H1 (cell line): ENCODE measurements at regions not wholly inside any gene's neighbourhood (a gene's known extent, or its start where the extent isn't known, plus 50 kb on each side); places are given as distances from the start of the nearest gene placed in this dataset.

ENCODE experiments used
- CEBPB ChIP-seq: IDR thresholded peaks from 2 replicates; pipeline ENCODE4 v1.6.1; 2012; ENCODE audit warnings: low read depth, low read length
- CTCF ChIP-seq, 3 experiments: IDR thresholded peaks; 1 replicate in 2 of 3; 2 replicates in 1 of 3; pipeline versions ENCODE4 v1.5.1 to v1.6.1; 2011; ENCODE audit warnings: low read length in 3 of 3, mild to moderate bottlenecking in 3 of 3, inconsistent platforms in 2 of 3, low read depth in 1 of 3, moderate library complexity in 1 of 3; ENCODE audit not compliant: insufficient read depth in 1 of 3; ENCODE audit errors: control extremely low read depth in 1 of 3
- EP300 ChIP-seq, 2 experiments: IDR thresholded peaks; 1 replicate in 1 of 2; 2 replicates in 1 of 2; pipeline ENCODE4 v1.6.1; 2011 to 2012; ENCODE audit warnings: low read depth in 2 of 2, low read length in 2 of 2, mild to moderate bottlenecking in 2 of 2, borderline replicate concordance in 1 of 2, inconsistent platforms in 1 of 2, moderate library complexity in 1 of 2
- EZH2 ChIP-seq: fragments of 200-600 bp; sonication (generic); IDR thresholded peaks from 2 replicates; pipeline ENCODE4 v1.7.1; 2012; ENCODE audit warnings: low read depth, mild to moderate bottlenecking, moderate library complexity, low read length, inconsistent platforms; ENCODE audit not compliant: severe bottlenecking
- JUN ChIP-seq: IDR thresholded peaks from 2 replicates; pipeline ENCODE4 v1.6.1; 2011; ENCODE audit warnings: low read depth, mild to moderate bottlenecking, improper control_type of control experiment, low read length
- NANOG ChIP-seq: IDR thresholded peaks from 2 replicates; pipeline ENCODE4 v1.6.1; 2011; ENCODE audit warnings: low read length, low read depth, mild to moderate bottlenecking, inconsistent platforms; ENCODE audit not compliant: insufficient read depth, poor library complexity, severe bottlenecking
- POLR2A ChIP-seq, 2 experiments: IDR thresholded peaks; 1 replicate in 1 of 2; 2 replicates in 1 of 2; pipeline ENCODE4 v1.6.1; 2011; ENCODE audit warnings: low read depth in 2 of 2, low read length in 2 of 2, mild to moderate bottlenecking in 2 of 2; ENCODE audit errors: control extremely low read depth in 1 of 2
- POLR2AphosphoS5 ChIP-seq: IDR thresholded peaks from 2 replicates; pipeline ENCODE4 v1.6.1; 2011; ENCODE audit warnings: low read depth, low read length
- RFX5 ChIP-seq: IDR thresholded peaks from 2 replicates; pipeline ENCODE4 v1.6.1; 2011; ENCODE audit warnings: low read depth, low read length, improper control_type of control experiment, borderline replicate concordance
- SIN3A ChIP-seq, 2 experiments: IDR thresholded peaks in 1 of 2; conservative IDR thresholded peaks in 1 of 2; 2 replicates each; pipeline ENCODE4 v1.6.1; 2011 to 2012; ENCODE audit warnings: low read length in 2 of 2, improper control_type of control experiment in 1 of 2, low read depth in 1 of 2, mild to moderate bottlenecking in 1 of 2
- SP1 ChIP-seq: IDR thresholded peaks from 2 replicates; pipeline ENCODE4 v1.6.1; 2011; ENCODE audit warnings: low read depth, low read length
- SUZ12 ChIP-seq: fragments of 200-600 bp; sonication (generic); IDR thresholded peaks from 2 replicates; pipeline ENCODE4 v1.6.1; 2012; ENCODE audit warnings: mild to moderate bottlenecking, inconsistent platforms, low read length, moderate library complexity, mixed read lengths
- TEAD4 ChIP-seq: IDR thresholded peaks from 2 replicates; pipeline ENCODE4 v1.6.1; 2012; ENCODE audit warnings: low read depth, low read length, inconsistent platforms, mixed read lengths
- TF ChIP-seq, protein P1 (sequence below): IDR thresholded peaks from 2 replicates; pipeline ENCODE4 v1.6.1; 2011; ENCODE audit warnings: low read length, improper control_type of control experiment

DNA sequence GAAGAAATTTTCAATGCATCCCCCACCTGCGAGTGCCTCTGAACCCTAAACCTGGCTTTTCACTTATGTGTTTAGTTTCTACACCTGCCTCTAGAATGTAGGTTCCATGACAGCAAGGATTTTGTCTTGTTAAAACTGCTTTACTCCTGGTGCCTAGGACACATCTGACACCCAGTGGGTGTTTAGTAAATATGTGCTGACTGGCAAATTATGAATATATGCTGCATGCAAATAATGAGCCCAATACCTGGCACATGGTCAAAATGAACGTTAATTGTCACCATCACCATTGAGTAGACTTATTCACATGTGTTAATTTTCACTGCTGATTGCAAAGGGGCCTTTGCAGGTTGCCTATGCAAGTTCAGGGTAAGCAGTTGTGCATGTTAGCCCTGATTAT lies 249.9 kb upstream of the WWC1 start:
- TF ChIP-seq JUN (no peak), TEAD4 (no peak), CTCF (IDR thresholded peaks at IDR 0.05; ENCODE audit: control extremely low read depth in 1 of 3, insufficient read depth in 1 of 3, low read depth in 1 of 3, low read length in 3 of 3) (no peak), SP1 (no peak), CEBPB (no peak), POLR2A (IDR thresholded peaks at IDR 0.05; ENCODE audit: control extremely low read depth in 1 of 2, low read depth in 2 of 2, low read length in 2 of 2) (no peak), EP300 (IDR thresholded peaks at IDR 0.05; ENCODE audit: borderline replicate concordance in 1 of 2, low read depth in 2 of 2, low read length in 2 of 2) (no peak), EZH2 (no peak), POLR2AphosphoS5 (no peak), NANOG (no peak), RFX5 (no peak), SUZ12 (no peak), SIN3A (conservative IDR thresholded peaks at IDR 0.05 in 1 of 2, IDR thresholded peaks at IDR 0.05 in 1 of 2; ENCODE audit: low read depth in 1 of 2, low read length in 2 of 2) (no peak)
- TF ChIP-seq, protein P1, sequence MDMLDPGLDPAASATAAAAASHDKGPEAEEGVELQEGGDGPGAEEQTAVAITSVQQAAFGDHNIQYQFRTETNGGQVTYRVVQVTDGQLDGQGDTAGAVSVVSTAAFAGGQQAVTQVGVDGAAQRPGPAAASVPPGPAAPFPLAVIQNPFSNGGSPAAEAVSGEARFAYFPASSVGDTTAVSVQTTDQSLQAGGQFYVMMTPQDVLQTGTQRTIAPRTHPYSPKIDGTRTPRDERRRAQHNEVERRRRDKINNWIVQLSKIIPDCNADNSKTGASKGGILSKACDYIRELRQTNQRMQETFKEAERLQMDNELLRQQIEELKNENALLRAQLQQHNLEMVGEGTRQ = no peak
